ENCODE measurements at regions not wholly inside any gene's neighbourhood (a gene's known extent, or its start where the extent isn't known, plus 50 kb on each side); places are given as distances from the start of the nearest gene placed in this dataset.

- Histone ChIP-seq H3K9ac (ENCODE audit: low read length in 3 of 3) (no peak overlapping the region), H3K4me3 (ENCODE audit: low read length in 3 of 3) (no peak overlapping the region), H3K27ac (ENCODE audit: low read depth in 2 of 2, low read length in 2 of 2) (no peak overlapping the region), H3K4me1 (ENCODE audit: control insufficient read depth in 2 of 3, insufficient read depth in 2 of 3, low read depth in 1 of 3, low read length in 3 of 3) (no peaks in the 10 kb centered on the region), H3K27me3 (ENCODE audit: control insufficient read depth, insufficient read depth, low read length) (no peaks in the 10 kb centered on the region), H3K36me3 (ENCODE audit: control insufficient read depth in 2 of 3, insufficient read depth in 3 of 3, low read length in 3 of 3) (no peaks in the 10 kb centered on the region), H3K9me3 (ENCODE audit: control insufficient read depth in 2 of 3, insufficient read depth in 1 of 3, low read length in 3 of 3) (no peaks in the 10 kb centered on the region)
- DNase-seq (no peak), FAIRE-seq (no peak)
- no peak for TF ChIP-seq CTCF (IDR thresholded peaks at IDR 0.05; ENCODE audit: borderline replicate concordance, extremely low read depth, insufficient read depth)
- intact Hi-C loops (cut with DNase I) = no loop called here
Measured at GRCh38 chr1:82073071-82073470, 272.3 kb downstream of the ADGRL2 start.

GRCh38 chr1:82065916-82066315 is 265.2 kb downstream of the ADGRL2 start:
- Histone ChIP-seq H3K27me3 (ENCODE audit: control insufficient read depth, insufficient read depth, low read length) (no peaks in the 10 kb centered on the region), H3K9me3 (ENCODE audit: control insufficient read depth in 2 of 3, insufficient read depth in 1 of 3, low read length in 3 of 3) (no peaks in the 10 kb centered on the region), H3K36me3 (ENCODE audit: control insufficient read depth in 2 of 3, insufficient read depth in 3 of 3, low read length in 3 of 3) (no peaks in the 10 kb centered on the region), H3K9ac (ENCODE audit: low read length in 3 of 3) (no peak overlapping the region), H3K27ac (ENCODE audit: low read depth in 2 of 2, low read length in 2 of 2) (no peak overlapping the region), H3K4me1 (ENCODE audit: control insufficient read depth in 2 of 3, insufficient read depth in 2 of 3, low read depth in 1 of 3, low read length in 3 of 3) (no peaks in the 10 kb centered on the region), H3K4me3 (ENCODE audit: low read length in 3 of 3) (no peak overlapping the region)
- TF ChIP-seq CTCF (IDR thresholded peaks at IDR 0.05; ENCODE audit: borderline replicate concordance, extremely low read depth, insufficient read depth) = no peak
- FAIRE-seq (no peak), DNase-seq (peak in 1 of 5 donors; percentile 32)
- intact Hi-C loops (cut with DNase I) = no loop called here

- H3K27ac ChIP-seq (ENCODE audit: low read depth in 2 of 2, low read length in 2 of 2) = no peak overlapping the region
- H3K27me3 ChIP-seq (ENCODE audit: control insufficient read depth, insufficient read depth, low read length) = no peaks in the 10 kb centered on the region
- no peak overlapping the region for H3K9ac ChIP-seq (ENCODE audit: low read length in 3 of 3)
- no peak overlapping the region for H3K4me3 ChIP-seq (ENCODE audit: low read length in 3 of 3)
- H3K9me3 ChIP-seq (ENCODE audit: control insufficient read depth in 2 of 3, insufficient read depth in 1 of 3, low read length in 3 of 3) = no peaks in the 10 kb centered on the region
- DNase-seq (no peak), FAIRE-seq (no peak)
- no peaks in the 10 kb centered on the region for H3K36me3 ChIP-seq (ENCODE audit: control insufficient read depth in 2 of 3, insufficient read depth in 3 of 3, low read length in 3 of 3)
- H3K4me1 ChIP-seq (ENCODE audit: control insufficient read depth in 2 of 3, insufficient read depth in 2 of 3, low read depth in 1 of 3, low read length in 3 of 3) = peaks cover 0 to 2% (median 0%) of the 10 kb centered on the region in 3 donors
- TF ChIP-seq CTCF (IDR thresholded peaks at IDR 0.05; ENCODE audit: borderline replicate concordance, extremely low read depth, insufficient read depth) = no peak
- intact Hi-C loops (cut with DNase I) = no loop called here
Measured at GRCh38 chr1:82064691-82065090, 264.0 kb downstream of the ADGRL2 start.

- Histone ChIP-seq H3K4me3 (ENCODE audit: low read length in 3 of 3) (no peak overlapping the region), H3K27ac (ENCODE audit: low read depth in 2 of 2, low read length in 2 of 2) (no peak overlapping the region), H3K36me3 (ENCODE audit: control insufficient read depth in 2 of 3, insufficient read depth in 3 of 3, low read length in 3 of 3) (no peaks in the 10 kb centered on the region), H3K27me3 (ENCODE audit: control insufficient read depth, insufficient read depth, low read length) (no peaks in the 10 kb centered on the region), H3K9ac (ENCODE audit: low read length in 3 of 3) (no peak overlapping the region), H3K4me1 (ENCODE audit: control insufficient read depth in 2 of 3, insufficient read depth in 2 of 3, low read depth in 1 of 3, low read length in 3 of 3) (peaks cover 0 to 2% (median 0%) of the 10 kb centered on the region in 3 donors), H3K9me3 (ENCODE audit: control insufficient read depth in 2 of 3, insufficient read depth in 1 of 3, low read length in 3 of 3) (no peaks in the 10 kb centered on the region)
- intact Hi-C loops (cut with DNase I) = no loop called here
- no peak for DNase-seq
- TF ChIP-seq CTCF (IDR thresholded peaks at IDR 0.05; ENCODE audit: borderline replicate concordance, extremely low read depth, insufficient read depth) = no peak
- FAIRE-seq = no peak
Measured at GRCh38 chr1:82062206-82062605, 261.5 kb downstream of the ADGRL2 start.
